ENCODE measurements at regions not wholly inside any gene's neighbourhood (a gene's known extent, or its start where the extent isn't known, plus 50 kb on each side); places are given as distances from the start of the nearest gene placed in this dataset.

GRCh38 chr1:181391301-181391900 lies 91.9 kb upstream of the CACNA1E start:
- H3K36me3 ChIP-seq (ENCODE audit: control insufficient read depth, insufficient read depth, low read length): no peaks in the 10 kb centered on the region
- H3K4me3 ChIP-seq (ENCODE audit: low read depth, low read length): no peak overlapping the region
- no peak for DNase-seq (ENCODE audit: low read depth)
- ChIA-PET CTCF (no interaction called here), POLR2A (no interaction called here)
- TF ChIP-seq CTCF (IDR thresholded peaks at IDR 0.05; ENCODE audit: insufficient read depth, low read depth, low read length): no peak
- H3K27me3 ChIP-seq (ENCODE audit: control insufficient read depth, insufficient read depth, low read length): no peaks in the 10 kb centered on the region

- ChIA-PET CTCF (no interaction called here), POLR2A (no interaction called here)
- DNase-seq (ENCODE audit: low read depth): no peak
Observed at GRCh38 chr1:181392133-181392532, 91.2 kb upstream of the CACNA1E start.

GRCh38 chr1:181392613-181393220 lies 90.6 kb upstream of the CACNA1E start:
- H3K27me3 ChIP-seq (ENCODE audit: control insufficient read depth, insufficient read depth, low read length): no peaks in the 10 kb centered on the region
- no peak overlapping the region for H3K4me3 ChIP-seq (ENCODE audit: low read depth, low read length)
- DNase-seq (ENCODE audit: low read depth): no peak
- POLR2A ChIA-PET: no interaction called here
- no peaks in the 10 kb centered on the region for H3K36me3 ChIP-seq (ENCODE audit: control insufficient read depth, insufficient read depth, low read length)
- CTCF ChIA-PET: interaction anchor here (0.8 kb wide), 1 partner anchor 202 kb away, joined by 3 read pairs; no protein-coding TSS in a partner anchor
- TF ChIP-seq CTCF (IDR thresholded peaks at IDR 0.05; ENCODE audit: insufficient read depth, low read depth, low read length): no peak

More at GRCh38 chr1:181392133-181392532, 91.2 kb upstream of the CACNA1E start:
- Histone ChIP-seq H3K4me3 (ENCODE audit: low read depth, low read length) (no peak overlapping the region), H3K27me3 (ENCODE audit: control insufficient read depth, insufficient read depth, low read length) (no peaks in the 10 kb centered on the region), H3K36me3 (ENCODE audit: control insufficient read depth, insufficient read depth, low read length) (no peaks in the 10 kb centered on the region)
- TF ChIP-seq CTCF (IDR thresholded peaks at IDR 0.05; ENCODE audit: insufficient read depth, low read depth, low read length): no peak

GRCh38 chr1:181394766-181395165 lies 88.6 kb upstream of the CACNA1E start:
- Histone ChIP-seq H3K4me3 (ENCODE audit: low read depth, low read length) (no peak overlapping the region), H3K27me3 (ENCODE audit: control insufficient read depth, insufficient read depth, low read length) (no peaks in the 10 kb centered on the region; the same call in 1 of the 2 replicates), H3K36me3 (ENCODE audit: control insufficient read depth, insufficient read depth, low read length) (no peaks in the 10 kb centered on the region)
- no peak for TF ChIP-seq CTCF (IDR thresholded peaks at IDR 0.05; ENCODE audit: insufficient read depth, low read depth, low read length)
- ChIA-PET CTCF (no interaction called here), POLR2A (no interaction called here)
- no peak for DNase-seq (ENCODE audit: low read depth)

GRCh38 chr1:181396171-181396670 lies 87.1 kb upstream of the CACNA1E start:
- no peaks in the 10 kb centered on the region; the same call in 1 of the 2 replicates for H3K27me3 ChIP-seq (ENCODE audit: control insufficient read depth, insufficient read depth, low read length)
- no peak overlapping the region for H3K4me3 ChIP-seq (ENCODE audit: low read depth, low read length)
- ChIA-PET CTCF (no interaction called here), POLR2A (no interaction called here)
- no peaks in the 10 kb centered on the region for H3K36me3 ChIP-seq (ENCODE audit: control insufficient read depth, insufficient read depth, low read length)
- DNase-seq (ENCODE audit: low read depth): no peak
- no peak for TF ChIP-seq CTCF (IDR thresholded peaks at IDR 0.05; ENCODE audit: insufficient read depth, low read depth, low read length)

Measured in BJ (cell line).